Natural killer cell (primary cell): ENCODE measurements at regions not wholly inside any gene's neighbourhood (a gene's known extent, or its start where the extent isn't known, plus 50 kb on each side); places are given as distances from the start of the nearest gene placed in this dataset.

Experiments
- ATAC-seq, 3 donors: fragments of 150-1000 bp in 2 of 3; fragments of 200-7000 bp in 1 of 3; cut with Tn5 transposase; 1 replicate in 1 of 3; 2 replicates in 2 of 3; pipeline ENCODE4 v1.10.0; 2021; ENCODE audit warnings: mild to moderate bottlenecking in 2 of 3, moderate library complexity in 2 of 3
- DNase-seq, 2 donors: peaks; one replicate each; pipeline versions ENCODE4 v3.0.0 to v3.0.0-alpha.2; 2013 to 2021; ENCODE audit warnings: mixed read lengths in 1 of 2
- H3K27ac ChIP-seq: one replicate; pipeline ENCODE4 v1.5.1; 2013; ENCODE audit warnings: mild to moderate bottlenecking, low read length
- H3K27me3 ChIP-seq: one replicate; pipeline ENCODE4 v1.6.1; 2013; ENCODE audit warnings: low read length; ENCODE audit not compliant: control insufficient read depth, insufficient read depth
- H3K36me3 ChIP-seq: one replicate; pipeline ENCODE4 v1.6.1; 2013; ENCODE audit warnings: low read length; ENCODE audit not compliant: control insufficient read depth, insufficient read depth
- H3K4me1 ChIP-seq: one replicate; pipeline ENCODE4 v1.6.1; 2013; ENCODE audit warnings: low read length; ENCODE audit not compliant: control insufficient read depth, insufficient read depth
- H3K4me3 ChIP-seq: one replicate; pipeline ENCODE4 v1.5.1; 2013; ENCODE audit warnings: low read length
- H3K9me3 ChIP-seq: one replicate; pipeline ENCODE4 v1.6.1; 2013; ENCODE audit warnings: low read length; ENCODE audit not compliant: control insufficient read depth, insufficient read depth
- H3K27ac Mint-ChIP-seq, 2 donors: one replicate each; pipeline ENCODE4 v1.8.0; 2022; ENCODE audit warnings: mild to moderate bottlenecking in 2 of 2, mixed read lengths in 2 of 2, moderate library complexity in 1 of 2
- H3K27me3 Mint-ChIP-seq, 2 donors: one replicate each; pipeline ENCODE4 v1.8.0; 2022; ENCODE audit warnings: low read depth in 2 of 2, mixed read lengths in 2 of 2
- H3K36me3 Mint-ChIP-seq: one replicate; pipeline ENCODE4 v1.8.0; 2022; ENCODE audit warnings: mixed read lengths
- H3K4me1 Mint-ChIP-seq, 2 donors: one replicate each; pipeline ENCODE4 v1.8.0; 2022; ENCODE audit warnings: mixed read lengths in 2 of 2
- H3K4me3 Mint-ChIP-seq: one replicate; pipeline ENCODE4 v1.8.0; 2022; ENCODE audit warnings: mild to moderate bottlenecking, moderate library complexity, mixed read lengths
- H3K9me3 Mint-ChIP-seq, 2 donors: one replicate each; pipeline ENCODE4 v1.8.0; 2022; ENCODE audit warnings: mixed read lengths in 2 of 2
- CTCF ChIP-seq: fragments of 200-600 bp; IDR thresholded peaks from one replicate; pipeline ENCODE4 v1.8.0; 2022; ENCODE audit warnings: antibody characterized with exemption
- WGBS: methylation state at CpG from one replicate; pipeline ENCODE4 v1.1.7; 2013; ENCODE audit warnings: missing lambda C conversion rate; ENCODE audit not compliant: insufficient coverage; 5-methylcytosine and 5-hydroxymethylcytosine counted together
- intact Hi-C: fragments of 100-400 bp; cut with micrococcal nuclease; formaldehyde crosslinking; loops from one replicate; pipeline ENCODE4 v1.14.2; 2022

GRCh38 chr7:18430810-18431209, 64.7 kb upstream of the HDAC9 start:
- H3K27me3 Mint-ChIP-seq = no peaks in the 10 kb centered on the region

GRCh38 chr7:18434171-18434570, 61.4 kb upstream of the HDAC9 start:
- 98% methylated on average over 5 of the region's 6 CpGs for WGBS
- Mint-ChIP-seq H3K4me3 (no peak overlapping the region), H3K4me1 (peaks cover 0 to 8% of the 10 kb centered on the region in 2 donors), H3K27ac (no peak overlapping the region), H3K27me3 (no peaks in the 10 kb centered on the region), H3K9me3 (no peaks in the 10 kb centered on the region), H3K36me3 (no peaks in the 10 kb centered on the region)
- Histone ChIP-seq H3K4me3 (no peak overlapping the region), H3K36me3 (no peaks in the 10 kb centered on the region), H3K27ac (no peak overlapping the region), H3K9me3 (no peaks in the 10 kb centered on the region), H3K4me1 (no peaks in the 10 kb centered on the region), H3K27me3 (no peaks in the 10 kb centered on the region)
- no peak for TF ChIP-seq CTCF
- intact Hi-C loops = no loop called here
- ATAC-seq = no peak
- DNase-seq = no peak

More at GRCh38 chr7:18430810-18431209, 64.7 kb upstream of the HDAC9 start:
- peaks cover 0 to 6% of the 10 kb centered on the region in 2 donors for H3K4me1 Mint-ChIP-seq
- 97% methylated on average over 2 of the region's 2 CpGs for WGBS
- Histone ChIP-seq H3K36me3 (no peaks in the 10 kb centered on the region), H3K9me3 (no peaks in the 10 kb centered on the region), H3K27ac (no peak overlapping the region), H3K27me3 (no peaks in the 10 kb centered on the region), H3K4me3 (no peak overlapping the region), H3K4me1 (no peaks in the 10 kb centered on the region)
- peaks cover 0 to 2% of the 10 kb centered on the region in 2 donors for H3K9me3 Mint-ChIP-seq
- TF ChIP-seq CTCF = no peak
- H3K36me3 Mint-ChIP-seq = no peaks in the 10 kb centered on the region
- ATAC-seq (no peak), DNase-seq (no peak)
- intact Hi-C loops = no loop called here
- H3K4me3 Mint-ChIP-seq = no peak overlapping the region
- H3K27ac Mint-ChIP-seq = no peak overlapping the region

- intact Hi-C loops = no loop called here
- Histone ChIP-seq H3K27ac (no peak overlapping the region), H3K27me3 (no peaks in the 10 kb centered on the region), H3K4me1 (no peaks in the 10 kb centered on the region), H3K36me3 (no peaks in the 10 kb centered on the region), H3K9me3 (no peaks in the 10 kb centered on the region), H3K4me3 (no peak overlapping the region)
- H3K36me3 Mint-ChIP-seq = no peaks in the 10 kb centered on the region
- DNase-seq (no peak), ATAC-seq (no peak)
- H3K4me3 Mint-ChIP-seq = no peak overlapping the region
- no peak overlapping the region for H3K27ac Mint-ChIP-seq
- TF ChIP-seq CTCF = no peak
- H3K27me3 Mint-ChIP-seq = no peaks in the 10 kb centered on the region
- 75% methylated on average over 1 of the region's 1 CpG for WGBS
- H3K4me1 Mint-ChIP-seq = peaks cover 0 to 13% of the 10 kb centered on the region in 2 donors
- H3K9me3 Mint-ChIP-seq = no peaks in the 10 kb centered on the region
Observed at GRCh38 chr7:18437101-18437500, 58.4 kb upstream of the HDAC9 start.

DNA sequence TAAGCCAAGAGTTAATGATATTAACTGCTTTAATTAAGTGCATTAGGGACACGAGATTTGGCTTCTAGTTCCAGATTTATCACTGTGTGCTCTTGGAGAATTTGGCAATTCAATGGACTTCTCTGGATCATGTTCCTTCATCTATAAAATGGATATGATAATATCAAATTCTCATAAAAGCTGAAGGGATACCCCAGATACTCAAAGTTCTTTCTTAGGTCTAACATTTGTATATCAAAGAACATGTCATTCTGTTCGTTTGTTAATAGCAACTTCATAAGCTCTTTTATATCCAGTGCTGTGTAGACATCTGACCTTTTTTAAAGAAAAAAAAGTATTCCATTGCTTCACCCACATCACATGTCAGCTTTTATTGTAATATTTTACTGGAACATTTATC, 54.6 kb upstream of the HDAC9 start:
- ATAC-seq (no peak), DNase-seq (no peak)
- Mint-ChIP-seq H3K27ac (no peak overlapping the region), H3K27me3 (no peaks in the 10 kb centered on the region), H3K36me3 (no peaks in the 10 kb centered on the region), H3K4me1 (peaks cover 0 to 24% of the 10 kb centered on the region in 2 donors), H3K4me3 (no peak overlapping the region), H3K9me3 (no peaks in the 10 kb centered on the region)
- no peaks in the 10 kb centered on the region for H3K27me3 ChIP-seq
- WGBS = 96% methylated on average over 2 of the region's 2 CpGs
- H3K36me3 ChIP-seq = no peaks in the 10 kb centered on the region
- H3K4me1 ChIP-seq = no peaks in the 10 kb centered on the region
- H3K9me3 ChIP-seq = no peaks in the 10 kb centered on the region
- H3K4me3 ChIP-seq = no peak overlapping the region
- TF ChIP-seq CTCF = no peak
- intact Hi-C loops = no loop called here
- no peak overlapping the region for H3K27ac ChIP-seq
